ENCODE measurements at regions not wholly inside any gene's neighbourhood (a gene's known extent, or its start where the extent isn't known, plus 50 kb on each side); places are given as distances from the start of the nearest gene placed in this dataset.
"Not testable (repeated sequence)": the region's sequence is repeated elsewhere in the genome, so short reads cannot be mapped to it uniquely, and the experiment has no call there.

GRCh38 chr10:118805146-118805545 is 50.4 kb upstream of the CACUL1 start:
- DNase-seq = no peak

GRCh38 chr10:118807512-118808305 is 52.9 kb upstream of the CACUL1 start:
- DNase-seq = no peak

- no peak for DNase-seq
Observed at GRCh38 chr10:118808601-118809356, 54.0 kb upstream of the CACUL1 start.

GRCh38 chr10:118809357-118810220 is 54.8 kb upstream of the CACUL1 start:
- no peak for DNase-seq

GRCh38 chr10:118810796-118811505 is 56.2 kb upstream of the CACUL1 start:
- DNase-seq = no peak

GRCh38 chr10:118811675-118812392 is 57.1 kb upstream of the CACUL1 start:
- DNase-seq = no peak

- no peak for DNase-seq
Observed at GRCh38 chr10:118812393-118812740, 57.6 kb upstream of the CACUL1 start.

GRCh38 chr10:118813001-118813400 is 58.2 kb upstream of the CACUL1 start:
- DNase-seq = not testable (repeated sequence)

GRCh38 chr10:118816471-118817168 is 61.9 kb upstream of the CACUL1 start:
- DNase-seq = no peak

GRCh38 chr10:118817328-118818068 is 62.7 kb upstream of the CACUL1 start:
- DNase-seq = no peak

- no peak for DNase-seq
Observed at GRCh38 chr10:118818621-118819221, 64.0 kb upstream of the CACUL1 start.

GRCh38 chr10:118820326-118821116 is 65.8 kb upstream of the CACUL1 start:
- no peak for DNase-seq

GRCh38 chr10:118823256-118823907 is 68.6 kb upstream of the CACUL1 start:
- no peak for DNase-seq

GRCh38 chr10:118827053-118827452 is 72.3 kb upstream of the CACUL1 start:
- no peak for DNase-seq

- no peak for DNase-seq
Observed at GRCh38 chr10:118827466-118828155, 72.8 kb upstream of the CACUL1 start.

GRCh38 chr10:118832241-118832651 is 77.5 kb upstream of the CACUL1 start:
- DNase-seq = no peak

GRCh38 chr10:118834370-118834769 is 79.6 kb upstream of the CACUL1 start:
- DNase-seq = not testable (repeated sequence)

GRCh38 chr10:118835682-118836326 is 81.0 kb upstream of the CACUL1 start:
- DNase-seq = no peak

Measured in stimulated activated CD4-positive, alpha-beta T cell treated with anti-CD3 and anti-CD28 coated beads, Interleukin-2, amount 100 ng/mL, for 48 hours (primary cell).